Hepatic stellate cell (primary cell): ENCODE measurements at regions not wholly inside any gene's neighbourhood (a gene's known extent, or its start where the extent isn't known, plus 50 kb on each side); places are given as distances from the start of the nearest gene placed in this dataset.

Source experiments
- DNase-seq: peaks from one replicate; pipeline ENCODE4 v3.0.0; 2011; ENCODE audit warnings: low spot score

- no peak for DNase-seq
These were observed 96.1 kb upstream of the GRIK3 start for GRCh38 chr1:37130221-37130948.

GRCh38 chr1:37131281-37131680 lies 97.0 kb upstream of the GRIK3 start:
- DNase-seq, result no peak

- DNase-seq, result no peak
These were observed 99.2 kb upstream of the GRIK3 start for GRCh38 chr1:37133276-37134145.

- DNase-seq, result no peak
These were observed 100.3 kb upstream of the GRIK3 start for GRCh38 chr1:37134599-37134998.

- no peak for DNase-seq
These were observed 100.7 kb upstream of the GRIK3 start for GRCh38 chr1:37135032-37135431.

GRCh38 chr1:37137014-37137413 lies 102.7 kb upstream of the GRIK3 start:
- DNase-seq, result no peak

- no peak for DNase-seq
These were observed 103.3 kb upstream of the GRIK3 start for GRCh38 chr1:37137601-37138000.

GRCh38 chr1:37143800-37144199 lies 109.5 kb upstream of the GRIK3 start:
- DNase-seq, result no peak

- DNase-seq, result no peak
These were observed 111.8 kb upstream of the GRIK3 start for GRCh38 chr1:37146071-37146470.

GRCh38 chr1:37147392-37147831 lies 113.1 kb upstream of the GRIK3 start:
- no peak for DNase-seq

GRCh38 chr1:37147906-37148305 lies 113.6 kb upstream of the GRIK3 start:
- no peak for DNase-seq

GRCh38 chr1:37148663-37149062 lies 114.3 kb upstream of the GRIK3 start:
- DNase-seq, result no peak

- DNase-seq, result no peak
These were observed 115.0 kb upstream of the GRIK3 start for GRCh38 chr1:37149296-37149695.

GRCh38 chr1:37150986-37151385 lies 116.7 kb upstream of the GRIK3 start:
- no peak for DNase-seq

GRCh38 chr1:37151789-37152188 lies 117.5 kb upstream of the GRIK3 start:
- no peak for DNase-seq

GRCh38 chr1:37152491-37152890 lies 118.2 kb upstream of the GRIK3 start:
- no peak for DNase-seq

GRCh38 chr1:37153116-37154100 lies 119.1 kb upstream of the GRIK3 start:
- DNase-seq, result no peak

GRCh38 chr1:37156646-37157045 lies 122.3 kb upstream of the GRIK3 start:
- DNase-seq, result no peak

GRCh38 chr1:37157634-37158033 lies 123.3 kb upstream of the GRIK3 start:
- DNase-seq, result no peak

- no peak for DNase-seq
These were observed 123.9 kb upstream of the GRIK3 start for GRCh38 chr1:37158113-37158749.

GRCh38 chr1:37159102-37159501 lies 124.8 kb upstream of the GRIK3 start:
- DNase-seq, result no peak

GRCh38 chr1:37161171-37161570 lies 126.9 kb upstream of the GRIK3 start:
- DNase-seq, result no peak
